ENCODE measurements at regions not wholly inside any gene's neighbourhood (a gene's known extent, or its start where the extent isn't known, plus 50 kb on each side); places are given as distances from the start of the nearest gene placed in this dataset.

DNA sequence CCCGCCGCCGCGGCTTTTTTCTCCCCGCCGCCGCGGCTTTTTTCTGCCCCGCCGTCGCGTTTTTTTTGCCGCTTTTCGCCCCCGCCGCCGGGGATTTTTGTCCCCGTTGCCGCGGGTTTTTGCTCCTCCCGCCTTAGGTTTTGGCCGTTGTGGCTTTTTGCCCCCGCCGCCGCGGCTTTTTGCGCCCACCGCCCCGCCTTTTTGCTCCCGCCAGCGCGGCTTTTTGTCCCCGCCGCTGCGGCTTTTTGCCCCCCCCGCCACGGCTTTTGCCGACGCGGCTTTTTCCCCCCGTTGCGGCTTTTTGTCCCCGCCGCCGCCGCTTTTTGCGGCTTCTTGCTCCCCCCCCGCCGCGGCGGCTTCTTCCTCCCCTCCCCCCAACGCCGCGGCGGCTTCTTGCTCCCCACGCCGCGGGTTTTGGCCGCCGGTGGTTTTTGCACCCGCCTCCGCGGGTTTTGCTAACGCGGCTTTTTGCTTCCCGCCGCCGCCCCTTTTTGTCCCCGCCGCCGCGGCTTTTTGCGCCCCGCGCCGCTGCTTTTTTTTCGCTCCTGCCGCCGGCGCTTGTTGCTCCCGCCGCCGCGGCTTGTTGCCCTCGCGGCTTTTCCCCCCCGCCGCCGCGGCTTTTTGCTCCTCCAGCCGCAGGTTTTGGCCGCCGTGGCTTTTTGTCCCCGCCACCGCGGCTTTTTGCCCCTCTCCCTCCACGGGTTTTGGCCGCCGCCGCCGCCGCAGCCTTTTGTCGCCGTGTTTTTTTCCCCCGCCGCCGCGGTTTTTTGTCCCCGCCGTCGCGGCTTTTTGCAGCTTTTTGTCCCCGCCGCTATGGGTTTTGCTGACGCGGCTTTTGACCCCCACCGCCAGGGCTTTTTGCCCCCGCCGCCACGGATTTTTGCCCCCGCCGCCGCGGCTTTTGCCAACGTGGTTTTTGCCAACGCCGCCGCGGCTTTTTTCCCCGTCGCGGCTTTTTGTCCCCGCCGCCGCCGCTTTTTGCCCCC lies 150.3 kb downstream of the KCNJ18 start:
- TF ChIP-seq, protein P1, sequence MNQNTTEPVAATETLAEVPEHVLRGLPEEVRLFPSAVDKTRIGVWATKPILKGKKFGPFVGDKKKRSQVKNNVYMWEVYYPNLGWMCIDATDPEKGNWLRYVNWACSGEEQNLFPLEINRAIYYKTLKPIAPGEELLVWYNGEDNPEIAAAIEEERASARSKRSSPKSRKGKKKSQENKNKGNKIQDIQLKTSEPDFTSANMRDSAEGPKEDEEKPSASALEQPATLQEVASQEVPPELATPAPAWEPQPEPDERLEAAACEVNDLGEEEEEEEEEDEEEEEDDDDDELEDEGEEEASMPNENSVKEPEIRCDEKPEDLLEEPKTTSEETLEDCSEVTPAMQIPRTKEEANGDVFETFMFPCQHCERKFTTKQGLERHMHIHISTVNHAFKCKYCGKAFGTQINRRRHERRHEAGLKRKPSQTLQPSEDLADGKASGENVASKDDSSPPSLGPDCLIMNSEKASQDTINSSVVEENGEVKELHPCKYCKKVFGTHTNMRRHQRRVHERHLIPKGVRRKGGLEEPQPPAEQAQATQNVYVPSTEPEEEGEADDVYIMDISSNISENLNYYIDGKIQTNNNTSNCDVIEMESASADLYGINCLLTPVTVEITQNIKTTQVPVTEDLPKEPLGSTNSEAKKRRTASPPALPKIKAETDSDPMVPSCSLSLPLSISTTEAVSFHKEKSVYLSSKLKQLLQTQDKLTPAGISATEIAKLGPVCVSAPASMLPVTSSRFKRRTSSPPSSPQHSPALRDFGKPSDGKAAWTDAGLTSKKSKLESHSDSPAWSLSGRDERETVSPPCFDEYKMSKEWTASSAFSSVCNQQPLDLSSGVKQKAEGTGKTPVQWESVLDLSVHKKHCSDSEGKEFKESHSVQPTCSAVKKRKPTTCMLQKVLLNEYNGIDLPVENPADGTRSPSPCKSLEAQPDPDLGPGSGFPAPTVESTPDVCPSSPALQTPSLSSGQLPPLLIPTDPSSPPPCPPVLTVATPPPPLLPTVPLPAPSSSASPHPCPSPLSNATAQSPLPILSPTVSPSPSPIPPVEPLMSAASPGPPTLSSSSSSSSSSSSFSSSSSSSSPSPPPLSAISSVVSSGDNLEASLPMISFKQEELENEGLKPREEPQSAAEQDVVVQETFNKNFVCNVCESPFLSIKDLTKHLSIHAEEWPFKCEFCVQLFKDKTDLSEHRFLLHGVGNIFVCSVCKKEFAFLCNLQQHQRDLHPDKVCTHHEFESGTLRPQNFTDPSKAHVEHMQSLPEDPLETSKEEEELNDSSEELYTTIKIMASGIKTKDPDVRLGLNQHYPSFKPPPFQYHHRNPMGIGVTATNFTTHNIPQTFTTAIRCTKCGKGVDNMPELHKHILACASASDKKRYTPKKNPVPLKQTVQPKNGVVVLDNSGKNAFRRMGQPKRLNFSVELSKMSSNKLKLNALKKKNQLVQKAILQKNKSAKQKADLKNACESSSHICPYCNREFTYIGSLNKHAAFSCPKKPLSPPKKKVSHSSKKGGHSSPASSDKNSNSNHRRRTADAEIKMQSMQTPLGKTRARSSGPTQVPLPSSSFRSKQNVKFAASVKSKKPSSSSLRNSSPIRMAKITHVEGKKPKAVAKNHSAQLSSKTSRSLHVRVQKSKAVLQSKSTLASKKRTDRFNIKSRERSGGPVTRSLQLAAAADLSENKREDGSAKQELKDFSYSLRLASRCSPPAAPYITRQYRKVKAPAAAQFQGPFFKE (tag by site-specific recombination; IDR thresholded peaks at IDR 0.05; ENCODE audit: borderline replicate concordance), result no peak
- TF ChIP-seq ZBTB20 (tag by site-specific recombination; IDR thresholded peaks at IDR 0.05) (no peak), ZNF623 (tag by site-specific recombination; IDR thresholded peaks at IDR 0.05) (no peak), ZNF133 (tag by site-specific recombination; IDR thresholded peaks at IDR 0.05) (no peak), ZFP37 (tag by site-specific recombination; IDR thresholded peaks at IDR 0.05) (no peak), ZNF175 (tag by site-specific recombination; IDR thresholded peaks at IDR 0.05) (no peak), ZNF791 (tag by site-specific recombination; IDR thresholded peaks at IDR 0.05) (no peak)
- no peaks in the 10 kb centered on the region for H3K9me3 ChIP-seq (ENCODE audit: control insufficient read depth, insufficient read depth, low read depth, low read length)
- H3K4me3 ChIP-seq (ENCODE audit: low read depth, low read length), result no peak overlapping the region
- CTCF ChIA-PET, result no interaction called here
- no peak overlapping the region for H3K27ac ChIP-seq (ENCODE audit: extremely low read depth, low read depth, low read length)
- H3K36me3 ChIP-seq (ENCODE audit: control insufficient read depth in 2 of 2, insufficient read depth in 1 of 2, low read length in 2 of 2), result no peaks in the 10 kb centered on the region
- POLR2A ChIA-PET, result no interaction called here
- H3K4me1 ChIP-seq (ENCODE audit: control insufficient read depth, insufficient read depth, low read length), result no peaks in the 10 kb centered on the region

DNA sequence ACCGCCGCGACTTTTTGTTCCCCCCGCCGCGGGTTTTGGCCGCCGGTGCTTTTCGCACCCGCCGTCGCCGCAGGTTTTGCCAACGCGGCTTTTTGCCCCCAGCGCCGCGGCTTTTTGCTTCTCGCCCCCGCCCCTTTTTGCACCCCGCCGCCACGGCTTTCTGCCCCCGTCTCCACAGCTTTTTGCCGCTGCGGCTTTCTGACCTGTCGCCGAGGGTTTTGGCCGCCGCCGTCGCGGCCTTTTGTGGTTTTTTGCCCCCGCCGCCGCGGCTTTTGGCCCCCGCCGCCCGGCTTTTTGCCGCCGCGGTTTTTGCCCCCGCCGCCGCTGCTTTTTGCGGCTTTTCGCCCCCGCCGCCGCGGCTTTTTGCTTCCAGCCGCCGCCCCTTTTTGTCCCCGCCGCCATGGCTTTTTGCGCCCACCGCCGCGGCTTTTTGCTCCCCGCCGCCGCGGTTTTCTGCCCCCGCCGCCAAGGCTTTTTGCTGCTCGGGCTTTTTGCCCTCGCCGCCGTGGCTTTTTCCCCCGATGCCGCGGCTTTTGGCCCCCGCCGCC lies 151.1 kb downstream of the KCNJ18 start:
- Histone ChIP-seq H3K4me3 (ENCODE audit: low read depth, low read length) (no peak overlapping the region), H3K36me3 (ENCODE audit: control insufficient read depth in 2 of 2, insufficient read depth in 1 of 2, low read length in 2 of 2) (no peaks in the 10 kb centered on the region), H3K9me3 (ENCODE audit: control insufficient read depth, insufficient read depth, low read depth, low read length) (no peaks in the 10 kb centered on the region), H3K27ac (ENCODE audit: extremely low read depth, low read depth, low read length) (no peak overlapping the region), H3K4me1 (ENCODE audit: control insufficient read depth, insufficient read depth, low read length) (no peaks in the 10 kb centered on the region)
- POLR2A ChIA-PET, result no interaction called here
- CTCF ChIA-PET, result no interaction called here
- TF ChIP-seq ZEB2 (tag by site-specific recombination; IDR thresholded peaks at IDR 0.05) (no peak), REPIN1 (tag by site-specific recombination; IDR thresholded peaks at IDR 0.05; ENCODE audit: low read depth) (no peak), ZXDB (tag by site-specific recombination; IDR thresholded peaks at IDR 0.05) (no peak), ZNF350 (tag by site-specific recombination; IDR thresholded peaks at IDR 0.05) (no peak), ZNF157 (tag by site-specific recombination; IDR thresholded peaks at IDR 0.05) (no peak), RBAK (tag by site-specific recombination; IDR thresholded peaks at IDR 0.05) (no peak), ZNF10 (tag by site-specific recombination; IDR thresholded peaks at IDR 0.05) (no peak), ZNF19 (tag by site-specific recombination; IDR thresholded peaks at IDR 0.05; ENCODE audit: low read depth) (no peak), ZNF37A (tag by site-specific recombination; IDR thresholded peaks at IDR 0.05) (no peak)
- TF ChIP-seq, protein P2, sequence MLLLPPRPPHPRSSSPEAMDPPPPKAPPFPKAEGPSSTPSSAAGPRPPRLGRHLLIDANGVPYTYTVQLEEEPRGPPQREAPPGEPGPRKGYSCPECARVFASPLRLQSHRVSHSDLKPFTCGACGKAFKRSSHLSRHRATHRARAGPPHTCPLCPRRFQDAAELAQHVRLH (tag by site-specific recombination; IDR thresholded peaks at IDR 0.05), result no peak
- TF ChIP-seq, protein P3, sequence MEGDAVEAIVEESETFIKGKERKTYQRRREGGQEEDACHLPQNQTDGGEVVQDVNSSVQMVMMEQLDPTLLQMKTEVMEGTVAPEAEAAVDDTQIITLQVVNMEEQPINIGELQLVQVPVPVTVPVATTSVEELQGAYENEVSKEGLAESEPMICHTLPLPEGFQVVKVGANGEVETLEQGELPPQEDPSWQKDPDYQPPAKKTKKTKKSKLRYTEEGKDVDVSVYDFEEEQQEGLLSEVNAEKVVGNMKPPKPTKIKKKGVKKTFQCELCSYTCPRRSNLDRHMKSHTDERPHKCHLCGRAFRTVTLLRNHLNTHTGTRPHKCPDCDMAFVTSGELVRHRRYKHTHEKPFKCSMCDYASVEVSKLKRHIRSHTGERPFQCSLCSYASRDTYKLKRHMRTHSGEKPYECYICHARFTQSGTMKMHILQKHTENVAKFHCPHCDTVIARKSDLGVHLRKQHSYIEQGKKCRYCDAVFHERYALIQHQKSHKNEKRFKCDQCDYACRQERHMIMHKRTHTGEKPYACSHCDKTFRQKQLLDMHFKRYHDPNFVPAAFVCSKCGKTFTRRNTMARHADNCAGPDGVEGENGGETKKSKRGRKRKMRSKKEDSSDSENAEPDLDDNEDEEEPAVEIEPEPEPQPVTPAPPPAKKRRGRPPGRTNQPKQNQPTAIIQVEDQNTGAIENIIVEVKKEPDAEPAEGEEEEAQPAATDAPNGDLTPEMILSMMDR (tag by site-specific recombination; IDR thresholded peaks at IDR 0.05), result no peak

All from HEK293 (cell line).